ENCODE measurements at regions not wholly inside any gene's neighbourhood (a gene's known extent, or its start where the extent isn't known, plus 50 kb on each side); places are given as distances from the start of the nearest gene placed in this dataset.

DNA sequence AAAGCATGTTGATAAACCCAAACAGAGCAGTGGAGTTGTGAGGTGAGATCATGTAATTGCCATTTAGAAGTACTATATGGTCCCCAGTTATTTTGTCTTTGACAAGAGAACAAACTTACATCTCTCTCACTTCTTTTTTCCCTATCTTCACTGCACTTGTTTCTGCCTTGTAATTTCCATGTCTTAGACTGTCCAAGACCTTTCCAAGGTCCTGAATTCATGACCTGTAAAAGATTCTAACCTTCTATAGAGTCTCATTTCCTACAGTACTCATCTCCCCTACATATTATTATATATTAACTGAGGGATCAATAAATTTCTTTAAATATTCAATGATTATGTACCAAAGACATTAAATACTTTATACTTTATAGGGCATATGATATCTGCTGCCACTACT lies 295.3 kb upstream of the KIF2B start:
- TF ChIP-seq, protein P1, sequence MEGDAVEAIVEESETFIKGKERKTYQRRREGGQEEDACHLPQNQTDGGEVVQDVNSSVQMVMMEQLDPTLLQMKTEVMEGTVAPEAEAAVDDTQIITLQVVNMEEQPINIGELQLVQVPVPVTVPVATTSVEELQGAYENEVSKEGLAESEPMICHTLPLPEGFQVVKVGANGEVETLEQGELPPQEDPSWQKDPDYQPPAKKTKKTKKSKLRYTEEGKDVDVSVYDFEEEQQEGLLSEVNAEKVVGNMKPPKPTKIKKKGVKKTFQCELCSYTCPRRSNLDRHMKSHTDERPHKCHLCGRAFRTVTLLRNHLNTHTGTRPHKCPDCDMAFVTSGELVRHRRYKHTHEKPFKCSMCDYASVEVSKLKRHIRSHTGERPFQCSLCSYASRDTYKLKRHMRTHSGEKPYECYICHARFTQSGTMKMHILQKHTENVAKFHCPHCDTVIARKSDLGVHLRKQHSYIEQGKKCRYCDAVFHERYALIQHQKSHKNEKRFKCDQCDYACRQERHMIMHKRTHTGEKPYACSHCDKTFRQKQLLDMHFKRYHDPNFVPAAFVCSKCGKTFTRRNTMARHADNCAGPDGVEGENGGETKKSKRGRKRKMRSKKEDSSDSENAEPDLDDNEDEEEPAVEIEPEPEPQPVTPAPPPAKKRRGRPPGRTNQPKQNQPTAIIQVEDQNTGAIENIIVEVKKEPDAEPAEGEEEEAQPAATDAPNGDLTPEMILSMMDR (IDR thresholded peaks at IDR 0.05; ENCODE audit: low read depth, low read length, missing control alignments), result no peak
- no peaks in the 10 kb centered on the region for H3K36me3 ChIP-seq (replicated peaks)
- in situ Hi-C loops (cut with HindIII; ENCODE audit: low pct_ligation_motif_present, low sequenced_read_pairs), result no loop called here
- no peak for DNase-seq
- no peak overlapping the region for H3K27ac ChIP-seq
- H3K4me3 ChIP-seq (ENCODE audit: low read depth, low read length), result no peak overlapping the region
- no peaks in the 10 kb centered on the region for H3K27me3 ChIP-seq (replicated peaks)

DNA sequence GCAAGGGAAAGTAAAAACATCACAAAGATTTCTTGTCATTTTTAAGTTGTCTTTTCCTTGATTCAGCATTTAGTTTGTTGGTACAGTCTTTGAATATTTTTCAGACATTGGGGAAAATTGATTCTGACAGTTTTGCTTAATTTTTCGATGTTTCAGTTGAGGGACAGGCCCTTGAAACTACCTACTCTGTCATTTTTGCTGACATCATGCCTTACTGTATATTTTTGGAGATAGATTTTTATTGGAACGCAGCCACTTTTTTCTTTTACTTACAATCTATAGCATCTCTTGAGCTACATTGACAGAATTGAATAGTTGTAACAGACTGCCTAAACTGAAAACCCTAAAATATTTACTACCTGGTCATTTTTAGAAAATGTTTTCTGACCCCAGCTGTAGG lies 297.1 kb upstream of the KIF2B start:
- in situ Hi-C loops (cut with HindIII; ENCODE audit: low pct_ligation_motif_present, low sequenced_read_pairs), result no loop called here
- Histone ChIP-seq H3K27ac (no peak overlapping the region), H3K27me3 (replicated peaks) (no peaks in the 10 kb centered on the region), H3K36me3 (replicated peaks) (no peaks in the 10 kb centered on the region), H3K4me3 (ENCODE audit: low read depth, low read length) (no peak overlapping the region)
- no peak for DNase-seq
- TF ChIP-seq, protein P1 (IDR thresholded peaks at IDR 0.05; ENCODE audit: low read depth, low read length, missing control alignments), result no peak

DNA sequence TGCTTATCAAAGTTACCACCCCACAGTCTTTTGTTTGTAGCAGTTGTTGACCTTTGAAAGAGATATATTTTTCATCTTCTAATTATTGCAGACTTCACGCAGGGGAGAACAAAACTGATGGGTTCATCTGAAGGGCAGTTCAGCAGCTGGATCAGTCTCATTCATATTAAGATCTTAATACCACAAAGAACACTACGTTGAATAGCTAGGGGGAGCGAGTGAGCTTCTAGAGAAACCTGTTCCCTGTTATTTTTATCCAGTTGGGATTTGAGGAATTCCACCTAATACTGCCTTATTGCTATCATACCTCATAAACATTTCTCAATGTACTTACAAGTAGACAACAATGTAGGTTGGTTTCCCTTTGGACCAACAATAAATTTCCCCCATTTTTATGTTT lies 306.1 kb upstream of the KIF2B start:
- Histone ChIP-seq H3K36me3 (replicated peaks) (no peaks in the 10 kb centered on the region), H3K4me3 (ENCODE audit: low read depth, low read length) (no peak overlapping the region), H3K27me3 (replicated peaks) (no peaks in the 10 kb centered on the region), H3K27ac (no peak overlapping the region)
- TF ChIP-seq, protein P1 (IDR thresholded peaks at IDR 0.05; ENCODE audit: low read depth, low read length, missing control alignments), result peak; percentile 43
- no peak for DNase-seq
- in situ Hi-C loops (cut with HindIII; ENCODE audit: low pct_ligation_motif_present, low sequenced_read_pairs), result no loop called here

DNA sequence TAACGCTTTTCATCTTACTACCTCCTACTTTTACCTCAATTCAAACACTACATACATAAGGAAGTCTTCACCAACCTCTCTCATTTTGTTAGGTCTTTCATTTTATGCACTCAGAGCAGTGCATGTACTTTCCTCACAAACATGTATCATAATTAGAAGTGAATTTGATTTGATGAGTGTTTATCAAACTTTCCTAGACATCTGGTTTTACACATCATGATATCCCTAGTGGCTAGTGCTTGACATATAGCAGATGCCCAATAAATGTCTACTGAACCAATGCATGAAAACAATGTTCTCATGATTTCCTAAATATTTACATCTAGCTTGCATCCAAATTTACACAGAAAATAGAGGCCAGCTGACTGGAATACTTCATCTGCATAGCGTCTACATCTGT lies 323.4 kb upstream of the KIF2B start:
- no peak overlapping the region for H3K27ac ChIP-seq
- in situ Hi-C loops (cut with HindIII; ENCODE audit: low pct_ligation_motif_present, low sequenced_read_pairs), result no loop called here
- DNase-seq, result no peak
- H3K4me3 ChIP-seq (ENCODE audit: low read depth, low read length), result no peak overlapping the region
- TF ChIP-seq, protein P1 (IDR thresholded peaks at IDR 0.05; ENCODE audit: low read depth, low read length, missing control alignments), result no peak
- H3K27me3 ChIP-seq (replicated peaks), result no peaks in the 10 kb centered on the region
- no peaks in the 10 kb centered on the region for H3K36me3 ChIP-seq (replicated peaks)

DNA sequence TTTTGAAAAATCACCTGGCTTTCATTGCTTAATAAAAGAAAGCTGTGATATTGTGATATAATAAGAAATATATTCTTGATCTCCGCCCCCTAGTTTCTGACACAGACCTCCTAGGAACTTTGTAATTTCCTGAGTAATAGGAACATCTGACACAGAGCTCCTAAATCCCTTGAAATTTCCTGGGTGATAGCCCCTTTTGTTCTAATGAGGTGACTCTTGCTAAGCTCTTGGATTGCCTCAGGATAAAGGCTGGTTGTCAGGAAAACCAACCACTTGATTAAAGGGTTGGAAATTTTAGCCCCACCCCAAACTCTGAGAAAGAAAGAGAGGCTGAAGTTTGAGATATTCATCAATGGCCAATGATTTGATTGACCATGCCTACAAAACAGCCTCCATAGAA lies 326.4 kb upstream of the KIF2B start:
- no peak overlapping the region for H3K4me3 ChIP-seq (ENCODE audit: low read depth, low read length)
- no peak overlapping the region for H3K27ac ChIP-seq
- H3K36me3 ChIP-seq (replicated peaks), result no peaks in the 10 kb centered on the region
- no peaks in the 10 kb centered on the region for H3K27me3 ChIP-seq (replicated peaks)
- TF ChIP-seq, protein P1 (IDR thresholded peaks at IDR 0.05; ENCODE audit: low read depth, low read length, missing control alignments), result no peak
- no peak for DNase-seq
- in situ Hi-C loops (cut with HindIII; ENCODE audit: low pct_ligation_motif_present, low sequenced_read_pairs), result no loop called here

DNA sequence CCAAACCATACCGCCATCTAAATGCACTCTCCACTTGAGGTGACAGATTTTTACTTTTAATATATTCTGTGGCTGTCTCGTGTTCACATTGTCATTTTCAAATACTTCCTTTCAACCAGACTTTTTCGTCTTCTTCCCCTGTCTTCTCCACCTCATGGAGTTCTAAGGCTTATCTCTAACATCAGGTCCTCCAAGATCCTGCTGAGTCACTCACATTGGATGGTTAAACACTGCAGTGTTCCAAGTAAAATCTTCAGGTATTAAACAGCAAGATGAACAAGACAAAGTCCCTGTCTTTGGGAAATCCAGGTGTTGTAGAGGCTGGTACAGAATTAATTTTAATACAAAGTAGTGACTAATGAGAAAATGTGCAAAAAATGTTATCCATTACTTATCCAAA lies 330.2 kb upstream of the KIF2B start:
- Histone ChIP-seq H3K4me3 (ENCODE audit: low read depth, low read length) (no peak overlapping the region), H3K36me3 (replicated peaks) (no peaks in the 10 kb centered on the region), H3K27me3 (replicated peaks) (no peaks in the 10 kb centered on the region), H3K27ac (no peak overlapping the region)
- in situ Hi-C loops (cut with HindIII; ENCODE audit: low pct_ligation_motif_present, low sequenced_read_pairs), result no loop called here
- TF ChIP-seq, protein P1 (IDR thresholded peaks at IDR 0.05; ENCODE audit: low read depth, low read length, missing control alignments), result no peak
- no peak for DNase-seq
